Loucy (cell line): ENCODE measurements at regions not wholly inside any gene's neighbourhood (a gene's known extent, or its start where the extent isn't known, plus 50 kb on each side); places are given as distances from the start of the nearest gene placed in this dataset.

Experiments
- EZH2phosphoT487 ChIP-seq: fragments of 200-600 bp; IDR thresholded peaks from 2 replicates; pipeline ENCODE4 v1.6.1; 2018; ENCODE audit warnings: antibody characterized with exemption, mild to moderate bottlenecking, moderate library complexity, borderline replicate concordance
- TF ChIP-seq, protein P1 (sequence below): fragments of 200-600 bp; sonication (generic); conservative IDR thresholded peaks from 2 replicates; pipeline ENCODE4 v1.5.1; 2014; ENCODE audit warnings: mild to moderate bottlenecking, antibody characterized with exemption, low read length

DNA sequence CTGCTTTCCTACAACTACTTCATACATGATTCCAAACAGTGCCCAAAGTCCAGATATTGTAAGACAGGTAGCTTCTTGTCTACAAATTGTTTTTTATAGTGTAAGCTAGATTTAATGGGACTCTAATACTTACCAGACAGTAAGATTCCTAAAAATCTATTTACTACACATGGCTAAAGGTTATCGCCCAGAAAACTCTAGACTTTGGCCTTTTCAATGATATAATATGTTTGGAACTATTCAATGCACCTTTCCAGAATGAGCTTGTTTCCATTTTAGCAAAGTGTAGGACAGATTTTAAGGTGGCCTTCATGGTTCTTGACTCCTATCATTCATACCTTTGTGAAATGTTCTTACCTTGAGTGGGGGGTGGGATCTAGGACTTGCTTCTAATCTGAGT is 951.0 kb downstream of the SORCS1 start:
- TF ChIP-seq, protein P1, sequence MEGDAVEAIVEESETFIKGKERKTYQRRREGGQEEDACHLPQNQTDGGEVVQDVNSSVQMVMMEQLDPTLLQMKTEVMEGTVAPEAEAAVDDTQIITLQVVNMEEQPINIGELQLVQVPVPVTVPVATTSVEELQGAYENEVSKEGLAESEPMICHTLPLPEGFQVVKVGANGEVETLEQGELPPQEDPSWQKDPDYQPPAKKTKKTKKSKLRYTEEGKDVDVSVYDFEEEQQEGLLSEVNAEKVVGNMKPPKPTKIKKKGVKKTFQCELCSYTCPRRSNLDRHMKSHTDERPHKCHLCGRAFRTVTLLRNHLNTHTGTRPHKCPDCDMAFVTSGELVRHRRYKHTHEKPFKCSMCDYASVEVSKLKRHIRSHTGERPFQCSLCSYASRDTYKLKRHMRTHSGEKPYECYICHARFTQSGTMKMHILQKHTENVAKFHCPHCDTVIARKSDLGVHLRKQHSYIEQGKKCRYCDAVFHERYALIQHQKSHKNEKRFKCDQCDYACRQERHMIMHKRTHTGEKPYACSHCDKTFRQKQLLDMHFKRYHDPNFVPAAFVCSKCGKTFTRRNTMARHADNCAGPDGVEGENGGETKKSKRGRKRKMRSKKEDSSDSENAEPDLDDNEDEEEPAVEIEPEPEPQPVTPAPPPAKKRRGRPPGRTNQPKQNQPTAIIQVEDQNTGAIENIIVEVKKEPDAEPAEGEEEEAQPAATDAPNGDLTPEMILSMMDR = no peak
- no peak for TF ChIP-seq EZH2phosphoT487
